22Rv1 (cell line): ENCODE measurements at regions not wholly inside any gene's neighbourhood (a gene's known extent, or its start where the extent isn't known, plus 50 kb on each side); places are given as distances from the start of the nearest gene placed in this dataset.

Experiments used
- CTCF ChIP-seq: fragments of 450-650 bp; IDR thresholded peaks from 2 replicates; pipeline ENCODE4 v1.5.1; 2017; ENCODE audit warnings: mild to moderate bottlenecking
- ZFX ChIP-seq: fragments of 450-650 bp; IDR thresholded peaks from 2 replicates; pipeline ENCODE4 v1.6.1; 2017; ENCODE audit warnings: antibody characterized with exemption, borderline replicate concordance

DNA sequence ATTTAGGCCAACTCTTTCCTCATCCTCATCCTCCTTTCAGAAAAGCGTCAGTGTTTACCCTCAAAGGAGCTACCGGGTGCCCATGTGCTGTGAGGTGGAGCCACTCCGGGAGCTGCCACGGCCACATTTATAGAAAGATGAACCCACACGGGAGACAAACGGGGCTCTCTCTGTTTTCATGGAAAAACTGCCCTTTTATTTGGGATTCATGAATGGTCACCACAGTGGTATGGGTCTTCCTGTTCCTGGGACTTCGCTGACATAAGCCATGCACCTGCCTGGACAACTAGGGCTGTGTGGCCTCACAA is 224.2 kb downstream of the ZIC5 start:
- TF ChIP-seq CTCF, result no peak
- no peak for TF ChIP-seq ZFX
